B cell (primary cell): ENCODE measurements at regions not wholly inside any gene's neighbourhood (a gene's known extent, or its start where the extent isn't known, plus 50 kb on each side); places are given as distances from the start of the nearest gene placed in this dataset.
"Not testable (repeated sequence)": the region's sequence is repeated elsewhere in the genome, so short reads cannot be mapped to it uniquely, and the experiment has no call there.

Source experiments
- ATAC-seq: fragments of 200-7000 bp; cut with Tn5 transposase; one replicate; pipeline ENCODE4 v1.10.0; 2021; ENCODE audit warnings: low read depth, mild to moderate bottlenecking, moderate number of reproducible peaks, moderate library complexity
- CTCF ChIA-PET: fragments of 350-600 bp; sonication (Branson Sonifier 250); formaldehyde crosslinking; loops from one replicate; lab custom pipeline; 2021; ENCODE audit warnings: antibody characterized with exemption, inconsistent platforms; lab: Charles Lee
- POLR2A ChIA-PET: fragments of 350-600 bp; sonication (Branson Sonifier 250); formaldehyde crosslinking; loops from one replicate; lab custom pipeline; 2021; ENCODE audit warnings: antibody characterized with exemption; lab: Charles Lee
- DNase-seq: peaks from one replicate; pipeline ENCODE4 v3.0.0; 2013
- H2AFZ ChIP-seq: 2 replicates; pipeline ENCODE4 v1.6.1; 2012; ENCODE audit warnings: mild to moderate bottlenecking, low read depth, low read length; ENCODE audit not compliant: insufficient read depth, poor library complexity, severe bottlenecking
- H3K27ac ChIP-seq, 2 donors: 1 replicate in 1 of 2; 2 replicates in 1 of 2; pipeline ENCODE4 v1.5.1; 2012 to 2013; ENCODE audit warnings: low read length in 2 of 2, mild to moderate bottlenecking in 2 of 2, moderate library complexity in 1 of 2
- H3K27me3 ChIP-seq, 4 experiments: fragments of 200-600 bp in 1 of 4; sonication (generic) in 1 of 4; replicated peaks in 1 of 4; 1 replicate in 2 of 4; 2 replicates in 2 of 4; pipeline versions ENCODE4 v1.6.1 to v1.7.0; 2013 to 2016; ENCODE audit warnings: low read length in 3 of 4, mild to moderate bottlenecking in 2 of 4, mixed read lengths in 1 of 4, moderate library complexity in 1 of 4; ENCODE audit not compliant: insufficient read depth in 4 of 4, control insufficient read depth in 3 of 4; ENCODE audit errors: control extremely low read depth in 1 of 4
- H3K36me3 ChIP-seq, 2 experiments: replicated peaks in 1 of 2; 1 replicate in 1 of 2; 2 replicates in 1 of 2; pipeline versions ENCODE4 v1.6.1 to v1.7.1; 2013; ENCODE audit warnings: low read length in 1 of 2; ENCODE audit not compliant: insufficient read depth in 2 of 2, control insufficient read depth in 1 of 2; ENCODE audit errors: control extremely low read depth in 1 of 2, extremely low read depth in 1 of 2
- H3K4me1 ChIP-seq, 2 donors: fragments of 200-600 bp in 1 of 2; sonication (generic) in 1 of 2; 1 replicate in 1 of 2; 2 replicates in 1 of 2; pipeline versions ENCODE4 v1.5.1 to v1.6.1; 2013 to 2017; ENCODE audit warnings: low read length in 2 of 2; ENCODE audit not compliant: control insufficient read depth in 2 of 2, insufficient read depth in 2 of 2
- H3K4me2 ChIP-seq: replicated peaks from 2 replicates; pipeline ENCODE3; 2012; ENCODE audit warnings: mild to moderate bottlenecking, low read depth, low read length; ENCODE audit not compliant: poor library complexity, severe bottlenecking
- H3K4me3 ChIP-seq, 5 experiments: fragments of 200-600 bp in 1 of 5; sonication (generic) in 1 of 5; 1 replicate in 3 of 5; 2 replicates in 2 of 5; pipeline versions ENCODE4 v1.5.1 to v1.7.0; 2011 to 2016; ENCODE audit warnings: low read length in 4 of 5, mild to moderate bottlenecking in 4 of 5, low read depth in 2 of 5, control low read depth in 1 of 5, moderate library complexity in 1 of 5; ENCODE audit not compliant: insufficient read depth in 1 of 5; ENCODE audit errors: control extremely low read depth in 1 of 5, extremely low read depth in 1 of 5
- H3K79me2 ChIP-seq: fragments of 200-600 bp; sonication (generic); one replicate; pipeline ENCODE4 v1.6.0; 2016; ENCODE audit warnings: low read length; ENCODE audit not compliant: control insufficient read depth, insufficient read depth
- H3K9ac ChIP-seq: fragments of 200-600 bp; sonication (generic); 2 replicates; pipeline ENCODE4 v1.6.1; 2017; ENCODE audit warnings: mild to moderate bottlenecking, low read length, moderate library complexity
- H3K9me3 ChIP-seq, 3 donors: one replicate each; pipeline versions ENCODE4 v1.6.1 to v1.7.1; 2013; ENCODE audit warnings: low read length in 2 of 3; ENCODE audit not compliant: control insufficient read depth in 2 of 3, insufficient read depth in 1 of 3; ENCODE audit errors: control extremely low read depth in 1 of 3
- H4K20me1 ChIP-seq: 2 replicates; pipeline ENCODE4 v1.6.0; 2012; ENCODE audit warnings: mild to moderate bottlenecking, low read length; ENCODE audit not compliant: insufficient read depth, control insufficient read depth, poor library complexity, severe bottlenecking
- H3K27ac Mint-ChIP-seq: one replicate; pipeline ENCODE4 v1.8.0; 2021; ENCODE audit warnings: mixed read lengths
- H3K27me3 Mint-ChIP-seq: one replicate; pipeline ENCODE4 v1.8.0; 2021; ENCODE audit warnings: mixed read lengths
- H3K4me1 Mint-ChIP-seq: one replicate; pipeline ENCODE4 v1.8.0; 2021; ENCODE audit warnings: mixed read lengths
- H3K4me3 Mint-ChIP-seq: one replicate; pipeline ENCODE4 v1.8.0; 2021; ENCODE audit warnings: mixed read lengths
- H3K9me3 Mint-ChIP-seq: one replicate; pipeline ENCODE4 v1.8.0; 2022; ENCODE audit warnings: mixed read lengths; ENCODE audit not compliant: insufficient read depth
- EZH2 ChIP-seq: IDR thresholded peaks from 2 replicates; pipeline ENCODE4 v1.6.1; 2012; ENCODE audit warnings: borderline replicate concordance, low read depth, mild to moderate bottlenecking, moderate library complexity, low read length; ENCODE audit not compliant: insufficient read depth, poor library complexity, severe bottlenecking
- WGBS: methylation state at CpG from one replicate; pipeline ENCODE4 v1.1.5; 2013; ENCODE audit warnings: missing lambda C conversion rate; ENCODE audit not compliant: insufficient coverage; 5-methylcytosine and 5-hydroxymethylcytosine counted together
- intact Hi-C: fragments of 100-400 bp; cut with micrococcal nuclease; formaldehyde crosslinking; loops from one replicate; pipeline ENCODE4 v1.10.0; 2022
- TF ChIP-seq, protein P1 (sequence below): fragments of 200-600 bp; IDR thresholded peaks from one replicate; pipeline ENCODE4 v1.8.0; 2022; ENCODE audit warnings: antibody characterized with exemption, mild to moderate bottlenecking

- H2AFZ ChIP-seq, H3K4me3 ChIP-seq, H3K27me3 Mint-ChIP-seq, H3K4me3 Mint-ChIP-seq, H4K20me1 ChIP-seq, DNase-seq, intact Hi-C loops, CTCF ChIA-PET, H3K9ac ChIP-seq, H3K27ac Mint-ChIP-seq, H3K27ac ChIP-seq, H3K4me2 ChIP-seq, POLR2A ChIA-PET, H3K27me3 ChIP-seq, H3K79me2 ChIP-seq, H3K9me3 ChIP-seq, H3K4me1 ChIP-seq, H3K9me3 Mint-ChIP-seq, H3K36me3 ChIP-seq, H3K4me1 Mint-ChIP-seq, ATAC-seq: not testable (repeated sequence)
- WGBS = 98% methylated on average over 13 of the region's 24 CpGs
Measured at GRCh38 chr1:188757747-188758146, 1719.9 kb downstream of the BRINP3 start.

GRCh38 chr1:188761226-188761625 is 1716.4 kb downstream of the BRINP3 start:
- H3K4me1 ChIP-seq = no peaks in the 10 kb centered on the region
- Mint-ChIP-seq H3K4me1 (no peaks in the 10 kb centered on the region), H3K4me3 (no peak overlapping the region), H3K9me3 (no peaks in the 10 kb centered on the region), H3K27ac (no peak overlapping the region), H3K27me3 (no peaks in the 10 kb centered on the region)
- no peak overlapping the region for H3K4me3 ChIP-seq
- intact Hi-C loops = no loop called here
- CTCF ChIA-PET = no interaction called here
- POLR2A ChIA-PET = no interaction called here
- no peaks in the 10 kb centered on the region for H3K27me3 ChIP-seq
- DNase-seq (no peak), ATAC-seq (no peak)
- no peaks in the 10 kb centered on the region for H4K20me1 ChIP-seq
- no peaks in the 10 kb centered on the region for H3K79me2 ChIP-seq
- H3K36me3 ChIP-seq = no peaks in the 10 kb centered on the region
- no peak overlapping the region for H2AFZ ChIP-seq
- no peak overlapping the region for H3K27ac ChIP-seq
- H3K4me2 ChIP-seq = no peak overlapping the region
- WGBS = no CpG with 5 or more reads among the region's 1 CpG
- no peaks in the 10 kb centered on the region for H3K9me3 ChIP-seq
- no peak for TF ChIP-seq EZH2
- TF ChIP-seq, protein P1, sequence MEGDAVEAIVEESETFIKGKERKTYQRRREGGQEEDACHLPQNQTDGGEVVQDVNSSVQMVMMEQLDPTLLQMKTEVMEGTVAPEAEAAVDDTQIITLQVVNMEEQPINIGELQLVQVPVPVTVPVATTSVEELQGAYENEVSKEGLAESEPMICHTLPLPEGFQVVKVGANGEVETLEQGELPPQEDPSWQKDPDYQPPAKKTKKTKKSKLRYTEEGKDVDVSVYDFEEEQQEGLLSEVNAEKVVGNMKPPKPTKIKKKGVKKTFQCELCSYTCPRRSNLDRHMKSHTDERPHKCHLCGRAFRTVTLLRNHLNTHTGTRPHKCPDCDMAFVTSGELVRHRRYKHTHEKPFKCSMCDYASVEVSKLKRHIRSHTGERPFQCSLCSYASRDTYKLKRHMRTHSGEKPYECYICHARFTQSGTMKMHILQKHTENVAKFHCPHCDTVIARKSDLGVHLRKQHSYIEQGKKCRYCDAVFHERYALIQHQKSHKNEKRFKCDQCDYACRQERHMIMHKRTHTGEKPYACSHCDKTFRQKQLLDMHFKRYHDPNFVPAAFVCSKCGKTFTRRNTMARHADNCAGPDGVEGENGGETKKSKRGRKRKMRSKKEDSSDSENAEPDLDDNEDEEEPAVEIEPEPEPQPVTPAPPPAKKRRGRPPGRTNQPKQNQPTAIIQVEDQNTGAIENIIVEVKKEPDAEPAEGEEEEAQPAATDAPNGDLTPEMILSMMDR = no peak
- no peak overlapping the region for H3K9ac ChIP-seq
